NB4 (cell line): ENCODE measurements at regions not wholly inside any gene's neighbourhood (a gene's known extent, or its start where the extent isn't known, plus 50 kb on each side); places are given as distances from the start of the nearest gene placed in this dataset.

Experiments
- CTCF ChIP-seq: IDR thresholded peaks from one replicate; pipeline ENCODE4 v1.5.1; 2012; ENCODE audit warnings: low read depth, low read length
- MYC ChIP-seq: IDR thresholded peaks from 2 replicates; pipeline ENCODE4 v1.6.1; 2011; ENCODE audit warnings: low read depth, low read length
- POLR2A ChIP-seq: IDR thresholded peaks from 2 replicates; pipeline ENCODE4 v1.6.1; 2011; ENCODE audit warnings: mild to moderate bottlenecking; ENCODE audit not compliant: insufficient read length; ENCODE audit errors: extremely low read depth

- no peak for TF ChIP-seq CTCF
- TF ChIP-seq POLR2A, result no peak
- TF ChIP-seq MYC, result no peak
Measured at GRCh38 chr5:3000631-3001030, 249.2 kb upstream of the IRX2 start.
